Ovary (tissue), 7 donors: ENCODE measurements at regions not wholly inside any gene's neighbourhood (a gene's known extent, or its start where the extent isn't known, plus 50 kb on each side); places are given as distances from the start of the nearest gene placed in this dataset.
"Not testable (repeated sequence)": the region's sequence is repeated elsewhere in the genome, so short reads cannot be mapped to it uniquely, and the experiment has no call there.

Source experiments
- DNase-seq, 5 donors: peaks; one replicate each; pipeline ENCODE4 v3.0.0-alpha.2; 2019 to 2020
- H3K27ac ChIP-seq, 2 donors: fragments of 200-600 bp; one replicate each; pipeline versions ENCODE4 v1.5.1 to v1.8.0; 2019 to 2022
- H3K27me3 ChIP-seq: fragments of 200-600 bp; one replicate; pipeline ENCODE4 v1.8.0; 2022
- H3K36me3 ChIP-seq: fragments of 200-600 bp; sonication (generic); one replicate; pipeline ENCODE4 v1.5.1; 2019
- H3K4me1 ChIP-seq: one replicate; pipeline ENCODE4 v1.8.1; 2013; ENCODE audit warnings: mild to moderate bottlenecking, moderate library complexity; ENCODE audit not compliant: insufficient read depth
- H3K4me3 ChIP-seq: fragments of 200-600 bp; sonication (generic); one replicate; pipeline ENCODE4 v1.5.1; 2017
- H3K9me3 ChIP-seq, 2 donors: fragments of 200-600 bp in 1 of 2; sonication (generic) in 1 of 2; one replicate each; pipeline versions ENCODE4 v1.5.1 to v1.8.1; 2013 to 2019; ENCODE audit warnings: mild to moderate bottlenecking in 1 of 2, moderate library complexity in 1 of 2
- CTCF ChIP-seq, 3 donors: fragments of 450-650 bp in 2 of 3; fragments of 200-600 bp in 1 of 3; IDR thresholded peaks; one replicate each; pipeline versions ENCODE4 v1.5.1 to v1.8.0; 2016 to 2022; ENCODE audit warnings: antibody characterized with exemption in 3 of 3, mild to moderate bottlenecking in 1 of 3
- EP300 ChIP-seq: sonication (generic); formaldehyde crosslinking; IDR thresholded peaks from one replicate; pipeline ENCODE4 v1.6.1; 2017; ENCODE audit warnings: antibody characterized with exemption
- POLR2A ChIP-seq: fragments of 450-650 bp; IDR thresholded peaks from one replicate; pipeline ENCODE4 v1.6.1; 2017; ENCODE audit warnings: antibody characterized with exemption, mild to moderate bottlenecking, moderate library complexity
- WGBS, 3 donors: extraction: QIAGEN DNeasy Blood & Tissue Kit in 1 of 3; methylation state at CpG; one replicate each; pipeline versions ENCODE4 v1.1.5 to v1.1.7; 2013 to 2017; 5-methylcytosine and 5-hydroxymethylcytosine counted together
- intact Hi-C, 4 donors: fragments of 100-400 bp; cut with DNase I; formaldehyde crosslinking; loops; one replicate each; pipeline versions ENCODE4 v1.11.0 to v1.15.1; 2022 to 2023
- donor health status: DM: no; HTN: no; CAD: no; lungs with moderate emphysema.
- donor health status: DM: no; HTN: no; CAD: no.
- donor health status: Bipolar disorder and iron deficiency.
- donor health status: DM: no; HTN: no; CAD: no.
- donor health status: DM: yes; HTN: yes; CAD: no.

- WGBS, 3 donors: 85 to 90% (median 89%) methylated on average over 3 of the region's 3 CpGs
- intact Hi-C loops: no loop called here
Observed at GRCh38 chr5:165039748-165040147, 1534.3 kb downstream of the MAT2B start.

GRCh38 chr5:165045941-165046340 is 1540.5 kb downstream of the MAT2B start:
- DNase-seq, intact Hi-C loops, H3K4me3 ChIP-seq, H3K36me3 ChIP-seq, H3K4me1 ChIP-seq, H3K9me3 ChIP-seq, H3K27me3 ChIP-seq, H3K27ac ChIP-seq: not testable (repeated sequence)
- 85 to 89% (median 87%) methylated on average over 7 of the region's 7 CpGs for WGBS, 3 donors

More at GRCh38 chr5:165039748-165040147, 1534.3 kb downstream of the MAT2B start:
- Histone ChIP-seq H3K9me3 (no peaks in the 10 kb centered on the region), H3K4me3 (no peak overlapping the region), H3K27me3 (no peaks in the 10 kb centered on the region), H3K4me1 (no peaks in the 10 kb centered on the region), H3K36me3 (no peaks in the 10 kb centered on the region), H3K27ac (no peak overlapping the region)
- no peak for TF ChIP-seq POLR2A
- no peak for TF ChIP-seq CTCF (IDR thresholded peaks at IDR 0.05)
- no peak for TF ChIP-seq EP300
- no peak for DNase-seq

- Histone ChIP-seq H3K27me3 (no peaks in the 10 kb centered on the region), H3K4me3 (no peak overlapping the region), H3K9me3 (no peaks in the 10 kb centered on the region), H3K4me1 (no peaks in the 10 kb centered on the region), H3K27ac (no peak overlapping the region), H3K36me3 (no peaks in the 10 kb centered on the region)
- no peak for TF ChIP-seq EP300
- TF ChIP-seq POLR2A: no peak
- no peak for TF ChIP-seq CTCF (IDR thresholded peaks at IDR 0.05)
- 85 to 92% (median 85%) methylated on average over 1 of the region's 1 CpG for WGBS, 3 donors
- no peak for DNase-seq
- intact Hi-C loops: no loop called here
Observed at GRCh38 chr5:165055476-165055875, 1550.1 kb downstream of the MAT2B start.

GRCh38 chr5:165057145-165057544 is 1551.7 kb downstream of the MAT2B start:
- TF ChIP-seq CTCF (IDR thresholded peaks at IDR 0.05) (no peak), POLR2A (no peak), EP300 (no peak)
- intact Hi-C loops: no loop called here
- WGBS, 3 donors: 92 to 98% (median 98%) methylated on average over 2 of the region's 2 CpGs

GRCh38 chr5:165066751-165067385 is 1561.4 kb downstream of the MAT2B start:
- Histone ChIP-seq H3K4me1 (no peaks in the 10 kb centered on the region), H3K4me3 (no peak overlapping the region), H3K9me3 (no peaks in the 10 kb centered on the region), H3K27ac (no peak overlapping the region), H3K27me3 (no peaks in the 10 kb centered on the region), H3K36me3 (no peaks in the 10 kb centered on the region)
- intact Hi-C loops: no loop called here
- no peak for TF ChIP-seq EP300
- TF ChIP-seq CTCF (IDR thresholded peaks at IDR 0.05): no peak
- no peak for TF ChIP-seq POLR2A
- no peak for DNase-seq
- WGBS, 3 donors: 93 to 94% (median 93%) methylated on average over 3 of the region's 3 CpGs

More at GRCh38 chr5:165057145-165057544, 1551.7 kb downstream of the MAT2B start:
- H3K27ac ChIP-seq: no peak overlapping the region
- H3K36me3 ChIP-seq: no peaks in the 10 kb centered on the region
- no peaks in the 10 kb centered on the region for H3K4me1 ChIP-seq
- no peak for DNase-seq
- H3K27me3 ChIP-seq: no peaks in the 10 kb centered on the region
- no peak overlapping the region for H3K4me3 ChIP-seq
- H3K9me3 ChIP-seq: no peaks in the 10 kb centered on the region
